WTC11 (cell line): ENCODE measurements at regions not wholly inside any gene's neighbourhood (a gene's known extent, or its start where the extent isn't known, plus 50 kb on each side); places are given as distances from the start of the nearest gene placed in this dataset.

Source experiments
- ATAC-seq: fragments of 200-7000 bp; cut with Tn5 transposase; 2 replicates; pipeline ENCODE4 v1.10.0; 2021; ENCODE audit warnings: mild to moderate bottlenecking, moderate library complexity
- CTCF ChIA-PET: fragments of 300-600 bp; sonication (Branson Sonifier 250); formaldehyde crosslinking; loops from one replicate; lab custom pipeline; 2021; ENCODE audit warnings: antibody characterized with exemption; lab: Charles Lee
- POLR2A ChIA-PET: fragments of 350-600 bp; sonication (Branson Sonifier 250); formaldehyde crosslinking; loops from one replicate; lab custom pipeline; 2021; ENCODE audit warnings: antibody characterized with exemption; lab: Charles Lee
- DNase-seq: peaks from one replicate; pipeline ENCODE4 v3.0.0; 2021; ENCODE audit warnings: low spot score
- H3K27ac Mint-ChIP-seq: 2 replicates; pipeline ENCODE4 v1.8.0; 2021; ENCODE audit warnings: mixed read lengths
- H3K27me3 Mint-ChIP-seq: 2 replicates; pipeline ENCODE4 v1.8.0; 2021; ENCODE audit warnings: low read depth, mild to moderate bottlenecking, moderate library complexity, mixed read lengths
- H3K36me3 Mint-ChIP-seq: 2 replicates; pipeline ENCODE4 v1.8.0; 2021; ENCODE audit warnings: mixed read lengths
- H3K4me1 Mint-ChIP-seq: 2 replicates; pipeline ENCODE4 v1.8.0; 2022; ENCODE audit warnings: mixed read lengths
- H3K4me3 Mint-ChIP-seq: 2 replicates; pipeline ENCODE4 v1.8.0; 2021; ENCODE audit warnings: mild to moderate bottlenecking, moderate library complexity, mixed read lengths
- H3K9me3 Mint-ChIP-seq: 2 replicates; pipeline ENCODE4 v1.8.0; 2021; ENCODE audit warnings: mixed read lengths
- ESRRA ChIP-seq: sonication (generic); formaldehyde crosslinking; IDR thresholded peaks from 2 replicates; pipeline ENCODE4 v1.8.1; 2022; ENCODE audit warnings: mild to moderate bottlenecking, missing genetic modification reagents, borderline replicate concordance
- IRF2 ChIP-seq: sonication (generic); formaldehyde crosslinking; IDR thresholded peaks from 2 replicates; pipeline ENCODE4 v1.8.0; 2022; ENCODE audit warnings: low read depth, missing genetic modification reagents, borderline replicate concordance
- JUN ChIP-seq: sonication (generic); formaldehyde crosslinking; IDR thresholded peaks from 2 replicates; pipeline ENCODE4 v1.8.0; 2023; ENCODE audit warnings: mild to moderate bottlenecking, missing genetic modification reagents
- MLX ChIP-seq: sonication (generic); formaldehyde crosslinking; IDR thresholded peaks from 2 replicates; pipeline ENCODE4 v1.8.1; 2023; ENCODE audit warnings: mild to moderate bottlenecking, missing genetic modification reagents, moderate library complexity
- MXD4 ChIP-seq: fragments of 250-450 bp; sonication (Bioruptor Pico); IDR thresholded peaks from 2 replicates; pipeline ENCODE4 v1.8.0; 2021; ENCODE audit warnings: mild to moderate bottlenecking, moderate library complexity, borderline replicate concordance
- NFE2L1 ChIP-seq: sonication (generic); formaldehyde crosslinking; IDR thresholded peaks from 2 replicates; pipeline ENCODE4 v1.8.1; 2023; ENCODE audit warnings: missing genetic modification reagents
- NFYB ChIP-seq: sonication (generic); formaldehyde crosslinking; conservative IDR thresholded peaks from 2 replicates; pipeline ENCODE4 v1.8.0; 2022; ENCODE audit warnings: low read depth, missing genetic modification reagents
- NR1H2 ChIP-seq: sonication (generic); formaldehyde crosslinking; IDR thresholded peaks from 2 replicates; pipeline ENCODE4 v1.9.0; 2021; ENCODE audit warnings: mild to moderate bottlenecking, moderate library complexity, missing genetic modification reagents
- NR2C2 ChIP-seq: sonication (generic); formaldehyde crosslinking; IDR thresholded peaks from 2 replicates; pipeline ENCODE4 v1.8.0; 2022; ENCODE audit warnings: mild to moderate bottlenecking, missing genetic modification reagents
- PRRX2 ChIP-seq: fragments of 250-450 bp; sonication (Bioruptor Pico); IDR thresholded peaks from 2 replicates; pipeline ENCODE4 v1.8.0; 2021; ENCODE audit warnings: mild to moderate bottlenecking
- SMAD4 ChIP-seq: sonication (generic); formaldehyde crosslinking; IDR thresholded peaks from 2 replicates; pipeline ENCODE4 v1.8.0; 2022; ENCODE audit warnings: mild to moderate bottlenecking, missing genetic modification reagents
- SOX15 ChIP-seq: fragments of 250-450 bp; sonication (Bioruptor Pico); IDR thresholded peaks from 2 replicates; pipeline ENCODE4 v1.9.0; 2021; ENCODE audit warnings: mild to moderate bottlenecking
- TEAD4 ChIP-seq: sonication (generic); formaldehyde crosslinking; IDR thresholded peaks from 2 replicates; pipeline ENCODE4 v1.8.0; 2022; ENCODE audit warnings: mild to moderate bottlenecking, missing genetic modification reagents
- TP53 ChIP-seq: sonication (generic); formaldehyde crosslinking; IDR thresholded peaks from 2 replicates; pipeline ENCODE4 v1.8.1; 2023; ENCODE audit warnings: mild to moderate bottlenecking, missing genetic modification reagents
- ZNF138 ChIP-seq: sonication (generic); formaldehyde crosslinking; conservative IDR thresholded peaks from 2 replicates; pipeline ENCODE4 v1.8.1; 2022; ENCODE audit warnings: mild to moderate bottlenecking, moderate library complexity, missing genetic modification reagents
- ZNF263 ChIP-seq: sonication (generic); formaldehyde crosslinking; IDR thresholded peaks from 2 replicates; pipeline ENCODE4 v1.8.1; 2022; ENCODE audit warnings: low read depth, mild to moderate bottlenecking, moderate library complexity, missing genetic modification reagents
- ZNF281 ChIP-seq: sonication (generic); formaldehyde crosslinking; IDR thresholded peaks from 2 replicates; pipeline ENCODE4 v1.8.0; 2023; ENCODE audit warnings: mild to moderate bottlenecking, missing genetic modification reagents
- TF ChIP-seq, protein P1 (sequence below): fragments of 250-450 bp; sonication (Bioruptor Pico); IDR thresholded peaks from 2 replicates; pipeline ENCODE4 v1.8.0; 2021; ENCODE audit warnings: mild to moderate bottlenecking
- TF ChIP-seq, protein P2 (sequence below): fragments of 250-450 bp; sonication (Bioruptor Pico); IDR thresholded peaks from 2 replicates; pipeline ENCODE4 v2.1.2; 2022; ENCODE audit warnings: mild to moderate bottlenecking, moderate library complexity

DNA sequence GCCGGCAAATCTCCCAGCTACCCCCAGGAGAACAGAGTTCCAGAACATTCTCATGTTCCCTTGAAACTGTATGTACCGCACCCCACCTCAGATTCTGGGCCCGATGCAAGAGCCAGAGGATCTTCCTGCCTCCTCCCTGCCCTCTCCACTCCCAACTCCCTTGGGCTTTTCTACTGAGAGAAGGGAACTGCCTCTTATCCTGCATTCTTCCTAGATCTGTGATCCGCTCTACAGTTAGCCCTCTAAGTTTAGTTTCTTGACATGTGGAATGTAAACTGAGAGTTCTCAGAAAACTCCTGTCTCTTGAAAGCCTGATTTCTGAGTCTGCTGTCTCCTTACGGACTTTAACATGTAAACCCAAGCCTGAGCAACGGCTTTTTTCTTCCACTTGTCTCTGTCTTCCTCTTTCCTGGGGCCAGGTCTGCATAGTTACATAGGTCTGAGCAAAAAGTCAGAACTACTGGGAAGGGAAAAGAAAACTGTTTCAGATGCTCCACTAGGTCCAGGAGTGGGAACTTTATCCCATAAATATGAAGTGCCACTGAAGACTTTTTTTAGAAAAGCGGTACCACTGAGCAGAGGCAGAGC is 86.5 kb upstream of the TNFAIP3 start:
- H3K4me1 Mint-ChIP-seq = peaks cover 10% of the 10 kb centered on the region
- H3K4me3 Mint-ChIP-seq = no peak overlapping the region
- POLR2A ChIA-PET = no interaction called here
- H3K36me3 Mint-ChIP-seq = no peaks in the 10 kb centered on the region
- H3K27me3 Mint-ChIP-seq = no peaks in the 10 kb centered on the region
- no peak overlapping the region; the same call in 1 of the 2 replicates for H3K27ac Mint-ChIP-seq
- CTCF ChIA-PET = no interaction called here
- TF ChIP-seq SMAD4 (CRISPR knock-in tag) (no peak), MLX (CRISPR knock-in tag) (no peak), TP53 (CRISPR knock-in tag) (no peak), NR2C2 (CRISPR knock-in tag) (no peak)
- TF ChIP-seq, protein P1, sequence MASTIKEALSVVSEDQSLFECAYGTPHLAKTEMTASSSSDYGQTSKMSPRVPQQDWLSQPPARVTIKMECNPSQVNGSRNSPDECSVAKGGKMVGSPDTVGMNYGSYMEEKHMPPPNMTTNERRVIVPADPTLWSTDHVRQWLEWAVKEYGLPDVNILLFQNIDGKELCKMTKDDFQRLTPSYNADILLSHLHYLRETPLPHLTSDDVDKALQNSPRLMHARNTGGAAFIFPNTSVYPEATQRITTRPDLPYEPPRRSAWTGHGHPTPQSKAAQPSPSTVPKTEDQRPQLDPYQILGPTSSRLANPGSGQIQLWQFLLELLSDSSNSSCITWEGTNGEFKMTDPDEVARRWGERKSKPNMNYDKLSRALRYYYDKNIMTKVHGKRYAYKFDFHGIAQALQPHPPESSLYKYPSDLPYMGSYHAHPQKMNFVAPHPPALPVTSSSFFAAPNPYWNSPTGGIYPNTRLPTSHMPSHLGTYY (CRISPR knock-in tag) = no peak
- DNase-seq = no peak
- ATAC-seq = no peak
- no peaks in the 10 kb centered on the region for H3K9me3 Mint-ChIP-seq

- TF ChIP-seq NFE2L1 (CRISPR knock-in tag) = no peak
- no peak for TF ChIP-seq ZNF138 (CRISPR knock-in tag)
- TF ChIP-seq NR1H2 (CRISPR knock-in tag) = no peak
- TF ChIP-seq ESRRA = no peak
- TF ChIP-seq, protein P1 (CRISPR knock-in tag) = no peak
- TF ChIP-seq TEAD4 (CRISPR knock-in tag) = no peak
- no peak for TF ChIP-seq JUN (CRISPR knock-in tag)
- TF ChIP-seq, all 79 proteins: peak for 0
- Mint-ChIP-seq H3K27ac (no peak overlapping the region), H3K9me3 (no peaks in the 10 kb centered on the region), H3K27me3 (no peaks in the 10 kb centered on the region), H3K4me1 (peaks cover 10% of the 10 kb centered on the region), H3K36me3 (no peaks in the 10 kb centered on the region), H3K4me3 (no peak overlapping the region)
- POLR2A ChIA-PET = interaction anchor here (0.6 to 0.7 kb wide), 2 partner anchors 24 to 86 kb away, joined by 5 to 8 read pairs; partner anchors contain the start of gene TNFAIP3
- no peak for ATAC-seq
- CTCF ChIA-PET = no interaction called here
- no peak for DNase-seq
Measured at GRCh38 chr6:137781639-137782038, 85.4 kb upstream of the TNFAIP3 start.

GRCh38 chr6:137782166-137783039 is 84.7 kb upstream of the TNFAIP3 start:
- Mint-ChIP-seq H3K4me1 (peaks cover 10% of the 10 kb centered on the region), H3K27me3 (no peaks in the 10 kb centered on the region), H3K27ac (no peak overlapping the region), H3K9me3 (no peaks in the 10 kb centered on the region), H3K4me3 (no peak overlapping the region), H3K36me3 (no peaks in the 10 kb centered on the region)
- ATAC-seq = no peak
- DNase-seq = no peak
- ChIA-PET POLR2A (interaction anchor here (0.6 to 0.7 kb wide), 3 partner anchors 23 to 85 kb away, joined by 3 to 8 read pairs (median 5); partner anchors contain the start of gene TNFAIP3), CTCF (no interaction called here)
- TF ChIP-seq ZNF263 (CRISPR knock-in tag) (no peak), NFYB (CRISPR knock-in tag) (no peak), SOX15 (CRISPR knock-in tag) (no peak), PRRX2 (CRISPR knock-in tag) (no peak), MXD4 (CRISPR knock-in tag) (no peak), ZNF281 (CRISPR knock-in tag) (no peak), IRF2 (CRISPR knock-in tag) (no peak)
- TF ChIP-seq, protein P2, sequence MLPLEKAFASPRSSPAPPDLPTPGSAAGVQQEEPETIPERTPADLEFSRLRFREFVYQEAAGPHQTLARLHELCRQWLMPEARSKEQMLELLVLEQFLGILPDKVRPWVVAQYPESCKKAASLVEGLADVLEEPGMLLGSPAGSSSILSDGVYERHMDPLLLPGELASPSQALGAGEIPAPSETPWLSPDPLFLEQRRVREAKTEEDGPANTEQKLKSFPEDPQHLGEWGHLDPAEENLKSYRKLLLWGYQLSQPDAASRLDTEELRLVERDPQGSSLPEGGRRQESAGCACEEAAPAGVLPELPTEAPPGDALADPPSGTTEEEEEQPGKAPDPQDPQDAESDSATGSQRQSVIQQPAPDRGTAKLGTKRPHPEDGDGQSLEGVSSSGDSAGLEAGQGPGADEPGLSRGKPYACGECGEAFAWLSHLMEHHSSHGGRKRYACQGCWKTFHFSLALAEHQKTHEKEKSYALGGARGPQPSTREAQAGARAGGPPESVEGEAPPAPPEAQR (CRISPR knock-in tag) = no peak
